Aorta (tissue), 5 donors: ENCODE measurements at regions not wholly inside any gene's neighbourhood (a gene's known extent, or its start where the extent isn't known, plus 50 kb on each side); places are given as distances from the start of the nearest gene placed in this dataset.
"Not testable (repeated sequence)": the region's sequence is repeated elsewhere in the genome, so short reads cannot be mapped to it uniquely, and the experiment has no call there.

ENCODE experiments used
- ATAC-seq: fragments of 200-7000 bp; cut with Tn5 transposase; one replicate; pipeline ENCODE4 v1.9.1; 2022; ENCODE audit warnings: moderate library complexity; ENCODE audit not compliant: low FRiP score
- DNase-seq, 2 donors: peaks; one replicate each; pipeline ENCODE4 v3.0.0-alpha.2; 2020
- H3K27ac ChIP-seq, 2 donors: one replicate each; pipeline ENCODE4 v1.5.1; 2013; ENCODE audit warnings: low read length in 2 of 2, mild to moderate bottlenecking in 2 of 2, moderate library complexity in 2 of 2, control low read depth in 1 of 2, inconsistent platforms in 1 of 2, low read depth in 1 of 2
- H3K27me3 ChIP-seq, 2 donors: one replicate each; pipeline ENCODE4 v1.6.1; 2013; ENCODE audit warnings: control low read depth in 1 of 2, low read length in 1 of 2, mild to moderate bottlenecking in 1 of 2, moderate library complexity in 1 of 2; ENCODE audit not compliant: insufficient read depth in 2 of 2, control insufficient read depth in 1 of 2
- H3K36me3 ChIP-seq, 2 donors: one replicate each; pipeline ENCODE4 v1.6.1; 2013; ENCODE audit warnings: control low read depth in 1 of 2, low read length in 1 of 2, mild to moderate bottlenecking in 1 of 2; ENCODE audit not compliant: insufficient read depth in 2 of 2, control insufficient read depth in 1 of 2
- H3K4me1 ChIP-seq, 2 donors: one replicate each; pipeline ENCODE4 v1.6.1; 2013; ENCODE audit warnings: low read length in 2 of 2, control low read depth in 1 of 2, mild to moderate bottlenecking in 1 of 2, moderate library complexity in 1 of 2; ENCODE audit not compliant: insufficient read depth in 2 of 2, control insufficient read depth in 1 of 2
- H3K4me3 ChIP-seq, 2 donors: one replicate each; pipeline ENCODE4 v1.5.1; 2013; ENCODE audit warnings: low read length in 2 of 2, control low read depth in 1 of 2, mild to moderate bottlenecking in 1 of 2
- H3K9me3 ChIP-seq: one replicate; pipeline ENCODE4 v1.6.1; 2013; ENCODE audit warnings: mild to moderate bottlenecking, low read length; ENCODE audit not compliant: control insufficient read depth
- WGBS, 2 donors: extraction: QIAGEN DNeasy Blood & Tissue Kit; methylation state at CpG; one replicate each; pipeline ENCODE4 v1.1.7; 2013; 5-methylcytosine and 5-hydroxymethylcytosine counted together
- intact Hi-C, 2 donors: fragments of 100-400 bp; cut with DNase I; formaldehyde crosslinking; loops; one replicate each; pipeline versions ENCODE4 v1.14.2 to v1.15.0; 2022
- donor health status: healthy with polysubstance abuse.
- donor health status: Bipolar disorder and iron deficiency.
- donor health status: DM: no; HTN: no; CAD: no.
- donor health status: DM: no; HTN: no; CAD: no.
- donor health status: DM: yes; HTN: yes; CAD: no.

GRCh38 chr17:5770441-5771270, 186.3 kb upstream of the NLRP1 start:
- Histone ChIP-seq H3K27me3 (no peaks in the 10 kb centered on the region), H3K27ac (no peak overlapping the region), H3K36me3 (no peaks in the 10 kb centered on the region), H3K4me1 (no peaks in the 10 kb centered on the region), H3K4me3 (no peak overlapping the region), H3K9me3 (no peaks in the 10 kb centered on the region)
- intact Hi-C loops = no loop called here
- DNase-seq (no peak), ATAC-seq (no peak)
- 69 to 83% methylated on average over 10 to 17 of the region's 17 CpGs for WGBS, 2 donors

GRCh38 chr17:5771271-5771577, 186.9 kb upstream of the NLRP1 start:
- H3K27me3 ChIP-seq, DNase-seq: not testable (repeated sequence)
- WGBS, 2 donors = 95 to 96% methylated on average over 30 to 36 of the region's 36 CpGs

GRCh38 chr17:5772017-5772416, 187.7 kb upstream of the NLRP1 start:
- ATAC-seq, H3K4me1 ChIP-seq, H3K27me3 ChIP-seq, H3K27ac ChIP-seq, H3K36me3 ChIP-seq, H3K9me3 ChIP-seq, H3K4me3 ChIP-seq, DNase-seq, intact Hi-C loops: not testable (repeated sequence)
- 48 to 50% methylated on average over 11 of the region's 11 CpGs for whole genome bisulfite sequencing, 2 donors

More at GRCh38 chr17:5771271-5771577, 186.9 kb upstream of the NLRP1 start:
- H3K27ac ChIP-seq, H3K9me3 ChIP-seq, H3K4me1 ChIP-seq, H3K4me3 ChIP-seq, H3K36me3 ChIP-seq, ATAC-seq, intact Hi-C loops: not testable (repeated sequence)

GRCh38 chr17:5772720-5773119, 188.4 kb upstream of the NLRP1 start:
- ATAC-seq = no peak
- Histone ChIP-seq H3K4me3 (no peak overlapping the region), H3K36me3 (no peaks in the 10 kb centered on the region), H3K9me3 (no peaks in the 10 kb centered on the region), H3K4me1 (no peaks in the 10 kb centered on the region), H3K27me3 (no peaks in the 10 kb centered on the region), H3K27ac (no peak overlapping the region)
- no peak for DNase-seq
- 50 to 67% methylated on average over 13 of the region's 13 CpGs for WGBS, 2 donors
- intact Hi-C loops = no loop called here

DNA sequence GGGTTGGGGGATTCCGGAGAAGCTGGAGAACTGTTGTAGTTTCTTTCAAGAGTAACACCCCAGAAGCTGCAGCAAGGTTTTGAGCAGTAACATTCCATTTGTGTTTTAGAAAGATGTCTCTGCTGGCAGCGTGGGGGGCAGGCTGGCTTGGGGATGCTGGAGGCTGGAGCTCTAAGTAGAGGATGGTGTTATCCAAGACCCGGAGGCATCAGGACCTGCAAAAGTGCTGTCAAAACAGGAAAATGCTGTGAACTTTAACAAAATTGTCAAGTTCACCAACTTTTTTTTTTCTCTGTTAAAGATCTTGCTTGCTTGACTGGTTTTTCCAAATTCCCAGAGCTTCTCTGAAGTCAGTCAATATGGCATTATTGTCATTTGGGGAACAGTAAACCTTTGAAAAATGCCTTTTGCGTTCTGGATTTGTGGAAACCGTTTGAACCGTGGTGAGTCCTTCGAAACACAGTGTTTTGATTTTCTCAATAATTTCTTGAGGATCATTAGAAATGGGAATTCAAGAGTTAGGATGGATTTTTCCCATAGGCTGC, 189.6 kb upstream of the NLRP1 start:
- DNase-seq (no peak), ATAC-seq (no peak)
- Histone ChIP-seq H3K4me1 (no peaks in the 10 kb centered on the region), H3K4me3 (no peak overlapping the region), H3K9me3 (no peaks in the 10 kb centered on the region), H3K27me3 (no peaks in the 10 kb centered on the region), H3K36me3 (no peaks in the 10 kb centered on the region), H3K27ac (no peak overlapping the region)
- intact Hi-C loops = no loop called here
- WGBS, 2 donors = 31 to 42% methylated on average over 7 of the region's 7 CpGs

DNA sequence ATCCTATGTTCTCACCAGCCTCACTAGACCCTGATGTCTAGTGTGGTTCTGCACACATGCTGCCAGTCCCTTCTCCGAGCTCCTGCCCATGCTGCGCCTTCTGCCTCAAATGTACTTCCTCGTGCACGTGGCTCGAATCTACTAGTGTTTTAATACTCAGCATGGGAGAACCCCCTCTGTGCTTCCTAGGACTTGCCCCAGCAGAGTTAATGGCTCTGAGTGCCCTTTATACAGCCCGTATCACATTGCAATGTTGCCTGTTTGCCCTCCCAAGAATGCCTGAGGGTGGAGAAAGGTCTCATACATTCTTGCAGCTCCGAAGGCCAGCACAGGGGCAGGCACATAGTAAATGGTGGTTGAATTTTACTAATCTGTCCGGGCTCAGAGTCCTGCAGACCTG, 190.8 kb upstream of the NLRP1 start:
- H3K27me3 ChIP-seq = no peaks in the 10 kb centered on the region
- intact Hi-C loops = no loop called here
- no peak for DNase-seq
- WGBS, 2 donors = 45 to 47% methylated on average over 8 of the region's 8 CpGs
- no peak overlapping the region for H3K4me3 ChIP-seq
- H3K36me3 ChIP-seq = no peaks in the 10 kb centered on the region
- no peak overlapping the region for H3K27ac ChIP-seq
- no peak for ATAC-seq
- no peaks in the 10 kb centered on the region for H3K4me1 ChIP-seq
- H3K9me3 ChIP-seq = no peaks in the 10 kb centered on the region

DNA sequence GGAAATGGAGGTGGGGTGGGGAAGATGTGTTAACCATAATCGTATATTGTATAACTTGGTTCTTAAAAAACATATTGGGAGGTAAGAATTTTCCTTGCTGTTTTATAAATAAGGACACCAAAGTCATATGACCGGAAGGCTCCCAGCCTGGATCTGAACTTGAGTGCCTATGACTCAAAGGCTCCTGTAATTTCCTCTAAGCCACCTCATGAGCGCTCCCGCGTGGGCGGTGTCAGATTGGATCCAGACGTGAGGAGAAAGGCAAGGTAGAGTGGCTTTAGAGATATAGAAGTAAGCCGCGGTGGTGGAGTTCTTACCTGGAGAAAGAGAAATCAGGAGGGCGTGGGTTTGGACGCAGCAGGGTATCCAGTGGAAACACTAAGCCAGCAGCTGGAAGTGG, 196.2 kb upstream of the NLRP1 start:
- DNase-seq (no peak), ATAC-seq (no peak)
- Histone ChIP-seq H3K27me3 (no peaks in the 10 kb centered on the region), H3K36me3 (no peaks in the 10 kb centered on the region), H3K9me3 (peaks cover 2% of the 10 kb centered on the region), H3K27ac (no peak overlapping the region), H3K4me3 (no peak overlapping the region), H3K4me1 (no peaks in the 10 kb centered on the region)
- intact Hi-C loops = no loop called here
- WGBS, 2 donors = 77 to 82% methylated on average over 11 of the region's 11 CpGs

- H3K27ac ChIP-seq = no peak overlapping the region
- H3K4me3 ChIP-seq = no peak overlapping the region
- no peaks in the 10 kb centered on the region for H3K27me3 ChIP-seq
- intact Hi-C loops = no loop called here
- ATAC-seq (no peak), DNase-seq (no peak)
- WGBS, 2 donors = 70 to 73% methylated on average over 13 of the region's 13 CpGs
- peaks cover 2% of the 10 kb centered on the region for H3K9me3 ChIP-seq
- no peaks in the 10 kb centered on the region for H3K4me1 ChIP-seq
- H3K36me3 ChIP-seq = no peaks in the 10 kb centered on the region
These were observed 197.1 kb upstream of the NLRP1 start for GRCh38 chr17:5781236-5781927.

GRCh38 chr17:5783269-5783668, 199.0 kb upstream of the NLRP1 start:
- ATAC-seq (no peak), DNase-seq (no peak)
- Histone ChIP-seq H3K27me3 (no peaks in the 10 kb centered on the region), H3K36me3 (no peaks in the 10 kb centered on the region), H3K9me3 (peaks cover 2% of the 10 kb centered on the region), H3K27ac (no peak overlapping the region), H3K4me1 (no peaks in the 10 kb centered on the region), H3K4me3 (no peak overlapping the region)
- WGBS, 2 donors = 86 to 87% methylated on average over 4 of the region's 4 CpGs
- intact Hi-C loops = no loop called here
